GM12878 (cell line): ENCODE measurements at regions not wholly inside any gene's neighbourhood (a gene's known extent, or its start where the extent isn't known, plus 50 kb on each side); places are given as distances from the start of the nearest gene placed in this dataset.

ENCODE experiments used
- ATAC-seq: fragments of 200-7000 bp; cut with Tn5 transposase; 3 replicates; pipeline ENCODE4 v1.9.1; 2020; ENCODE audit warnings: mild to moderate bottlenecking, moderate library complexity
- BruUV-seq: library from RNA; stranded (reverse); fragments of 400-500 nt; replicated peaks from 2 replicates; lab custom pipeline; 2021; lab: Mats Ljungman, UMichigan
- CTCF ChIA-PET: fragments of 300-600 bp; sonication (Branson Sonifier 250); formaldehyde crosslinking; extraction: SDS; loops from one replicate; lab custom pipeline; 2021; ENCODE audit warnings: inconsistent platforms; lab: Yijun Ruan, JAX
- POLR2A ChIA-PET: fragments of 350-600 bp; formaldehyde crosslinking; extraction: SDS; loops from one replicate; lab custom pipeline; 2021; ENCODE audit warnings: inconsistent platforms; lab: Charles Lee
- RAD21 ChIA-PET: fragments of 300-600 bp; sonication (Branson Sonifier 250); formaldehyde crosslinking; loops from one replicate; lab custom pipeline; 2023; ENCODE audit warnings: antibody characterized with exemption; ENCODE audit not compliant: unreplicated experiment; lab: Charles Lee
- SMC1A ChIA-PET: fragments of 300-600 bp; sonication (Branson Sonifier 250); formaldehyde crosslinking; loops from one replicate; lab custom pipeline; 2023; ENCODE audit not compliant: unreplicated experiment, uncharacterized antibody; lab: Charles Lee
- DNase-seq: peaks from one replicate; pipeline ENCODE4 v3.0.0-alpha.2; 2011; ENCODE audit warnings: low read depth, low spot score
- FAIRE-seq: peaks from 3 replicates; lab custom pipeline; 2011; peaks lifted over from hg19 to GRCh38; lab: Jason Lieb, UNC
- H2AFZ ChIP-seq: 2 replicates; pipeline ENCODE4 v1.6.0; 2011; ENCODE audit warnings: low read depth, low read length, control low read depth; ENCODE audit not compliant: control insufficient read depth
- H3K27ac ChIP-seq: 2 replicates; pipeline ENCODE4 v1.5.1; 2011; ENCODE audit warnings: control low read depth; ENCODE audit not compliant: control insufficient read depth, insufficient read depth
- H3K27me3 ChIP-seq, 2 experiments: replicated peaks in 1 of 2; 2 replicates each; pipeline versions ENCODE4 v1.6.0 to v1.6.1; 2011; ENCODE audit warnings: low read length in 1 of 2; ENCODE audit not compliant: control insufficient read depth in 2 of 2, insufficient read depth in 2 of 2
- H3K36me3 ChIP-seq, 2 experiments: 2 replicates each; pipeline ENCODE4 v1.5.1; 2011; ENCODE audit warnings: low read length in 1 of 2; ENCODE audit not compliant: control insufficient read depth in 2 of 2, insufficient read depth in 2 of 2
- H3K4me1 ChIP-seq: 2 replicates; pipeline ENCODE4 v1.6.1; 2011; ENCODE audit warnings: mild to moderate bottlenecking, low read length, moderate library complexity, mixed read lengths; ENCODE audit not compliant: control insufficient read depth, insufficient read depth
- H3K4me2 ChIP-seq: 2 replicates; pipeline ENCODE4 v1.6.0; 2011; ENCODE audit warnings: control low read depth; ENCODE audit not compliant: control insufficient read depth, insufficient read depth
- H3K4me3 ChIP-seq: fragments of 200-600 bp; sonication (generic); 2 replicates; pipeline ENCODE4 v1.5.1; 2016
- H3K79me2 ChIP-seq: 2 replicates; pipeline ENCODE4 v1.6.0; 2011; ENCODE audit warnings: low read length; ENCODE audit not compliant: control insufficient read depth, insufficient read depth
- H3K9ac ChIP-seq: 2 replicates; pipeline ENCODE4 v1.8.0; 2011; ENCODE audit warnings: low read length, control low read depth, mixed read lengths; ENCODE audit not compliant: control insufficient read depth, insufficient read depth
- H3K9me3 ChIP-seq: replicated peaks from 3 replicates; pipeline ENCODE4 v1.5.1; 2011; ENCODE audit warnings: mild to moderate bottlenecking, low read length; ENCODE audit not compliant: control insufficient read depth, insufficient read depth
- H4K20me1 ChIP-seq: 2 replicates; pipeline ENCODE4 v1.6.0; 2011; ENCODE audit not compliant: control insufficient read depth, insufficient read depth
- KLF5 ChIP-seq: fragments of 450-650 bp; IDR thresholded peaks from 2 replicates; pipeline ENCODE4 v1.6.1; 2014; ENCODE audit warnings: mild to moderate bottlenecking; ENCODE audit not compliant: partially characterized antibody
- POU2F2 ChIP-seq: IDR thresholded peaks from 3 replicates; pipeline ENCODE4 v1.6.1; 2011; ENCODE audit warnings: low read depth, mild to moderate bottlenecking, low read length, borderline replicate concordance
- RELA ChIP-seq: fragments of 450-650 bp; IDR thresholded peaks from 2 replicates; pipeline ENCODE4 v1.8.0; 2014; ENCODE audit warnings: borderline replicate concordance; ENCODE audit not compliant: partially characterized antibody
- STAT1 ChIP-seq: fragments of 450-650 bp; conservative IDR thresholded peaks from 2 replicates; pipeline ENCODE4 v1.6.1; 2014; ENCODE audit warnings: antibody characterized with exemption, mild to moderate bottlenecking
- SUZ12 ChIP-seq: fragments of 200-600 bp; sonication (generic); IDR thresholded peaks from one replicate; pipeline ENCODE4 v1.6.1; 2018; ENCODE audit warnings: antibody characterized with exemption, mild to moderate bottlenecking; ENCODE audit not compliant: unreplicated experiment
- TBL1XR1 ChIP-seq: IDR thresholded peaks from 2 replicates; pipeline ENCODE4 v1.6.1; 2012; ENCODE audit warnings: low read depth, low read length, improper control_type of control experiment
- ZBED1 ChIP-seq: IDR thresholded peaks from 2 replicates; pipeline ENCODE4 v1.6.1; 2016; ENCODE audit warnings: borderline replicate concordance
- in situ Hi-C: fragments of 300-500 bp; cut with MboI; formaldehyde crosslinking; loops from 9 replicates; pipeline ENCODE4 v1.14.3; 2018; ENCODE audit warnings: mixed read lengths
- intact Hi-C: fragments of 100-400 bp; cut with micrococcal nuclease; formaldehyde crosslinking; loops from one replicate; pipeline ENCODE4 v1.14.2; 2022; ENCODE audit not compliant: unreplicated experiment
- TF ChIP-seq, protein P1 (sequence below): IDR thresholded peaks from 2 replicates; pipeline ENCODE4 v1.6.1; 2012; ENCODE audit warnings: low read depth, low read length, improper control_type of control experiment
- TF ChIP-seq, protein P2 (sequence below): IDR thresholded peaks from 2 replicates; pipeline ENCODE4 v1.6.1; 2011; ENCODE audit warnings: low read depth, low read length, improper control_type of control experiment, borderline replicate concordance
- TF ChIP-seq, protein P3 (sequence below): fragments of 150-350 bp; IDR thresholded peaks from 2 replicates; pipeline ENCODE4 v1.6.1; 2014; ENCODE audit warnings: mild to moderate bottlenecking, low read depth, low read length

DNA sequence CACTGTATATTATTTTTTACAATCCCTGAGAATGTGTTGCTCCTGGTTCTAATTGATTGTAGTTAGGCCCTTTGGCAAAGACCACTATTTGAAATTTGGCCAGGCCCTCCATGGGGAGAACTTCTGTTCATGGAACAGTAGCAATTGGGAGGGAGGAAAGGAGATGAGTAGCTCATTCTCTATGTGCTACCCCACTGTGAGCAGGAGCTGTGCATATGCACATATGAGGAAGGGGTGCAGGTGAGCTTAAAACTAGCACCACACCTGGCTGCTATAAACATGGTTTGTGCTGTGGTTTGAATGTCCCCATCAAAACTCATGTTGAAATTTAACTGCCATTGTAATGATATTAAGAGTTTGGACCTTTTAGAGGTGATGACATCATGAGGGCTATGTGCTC is 1483.2 kb downstream of the PCDH7 start:
- no peaks in the 10 kb centered on the region for H4K20me1 ChIP-seq
- ChIA-PET RAD21 (no interaction called here), CTCF (no interaction called here), POLR2A (no interaction called here), SMC1A (interaction anchor here (0.7 kb wide), 1 partner anchor 15 kb away, joined by 3 read pairs; no protein-coding TSS in a partner anchor)
- FAIRE-seq, result no peak
- H3K27ac ChIP-seq, result no peak overlapping the region
- no TSS peak for BruUV-seq
- H2AFZ ChIP-seq, result no peak overlapping the region
- no peak for DNase-seq
- H3K79me2 ChIP-seq, result no peaks in the 10 kb centered on the region
- no peaks in the 10 kb centered on the region for H3K27me3 ChIP-seq
- H3K4me1 ChIP-seq, result no peaks in the 10 kb centered on the region
- intact Hi-C loops (no loop called here), in situ Hi-C loops (no loop called here)
- no peak overlapping the region for H3K4me2 ChIP-seq
- no peak overlapping the region for H3K9ac ChIP-seq
- ATAC-seq, result no peak
- no peaks in the 10 kb centered on the region for H3K9me3 ChIP-seq
- H3K36me3 ChIP-seq, result no peaks in the 10 kb centered on the region
- no peak overlapping the region for H3K4me3 ChIP-seq
- no peak for TF ChIP-seq STAT1
- TF ChIP-seq, protein P1, sequence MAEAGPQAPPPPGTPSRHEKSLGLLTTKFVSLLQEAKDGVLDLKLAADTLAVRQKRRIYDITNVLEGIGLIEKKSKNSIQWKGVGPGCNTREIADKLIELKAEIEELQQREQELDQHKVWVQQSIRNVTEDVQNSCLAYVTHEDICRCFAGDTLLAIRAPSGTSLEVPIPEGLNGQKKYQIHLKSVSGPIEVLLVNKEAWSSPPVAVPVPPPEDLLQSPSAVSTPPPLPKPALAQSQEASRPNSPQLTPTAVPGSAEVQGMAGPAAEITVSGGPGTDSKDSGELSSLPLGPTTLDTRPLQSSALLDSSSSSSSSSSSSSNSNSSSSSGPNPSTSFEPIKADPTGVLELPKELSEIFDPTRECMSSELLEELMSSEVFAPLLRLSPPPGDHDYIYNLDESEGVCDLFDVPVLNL, result no peak
- TF ChIP-seq KLF5, result no peak
- no peak for TF ChIP-seq TBL1XR1
- no peak for TF ChIP-seq POU2F2
- TF ChIP-seq, protein P2, sequence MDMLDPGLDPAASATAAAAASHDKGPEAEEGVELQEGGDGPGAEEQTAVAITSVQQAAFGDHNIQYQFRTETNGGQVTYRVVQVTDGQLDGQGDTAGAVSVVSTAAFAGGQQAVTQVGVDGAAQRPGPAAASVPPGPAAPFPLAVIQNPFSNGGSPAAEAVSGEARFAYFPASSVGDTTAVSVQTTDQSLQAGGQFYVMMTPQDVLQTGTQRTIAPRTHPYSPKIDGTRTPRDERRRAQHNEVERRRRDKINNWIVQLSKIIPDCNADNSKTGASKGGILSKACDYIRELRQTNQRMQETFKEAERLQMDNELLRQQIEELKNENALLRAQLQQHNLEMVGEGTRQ, result no peak
- no peak for TF ChIP-seq ZBED1
- TF ChIP-seq, protein P3, sequence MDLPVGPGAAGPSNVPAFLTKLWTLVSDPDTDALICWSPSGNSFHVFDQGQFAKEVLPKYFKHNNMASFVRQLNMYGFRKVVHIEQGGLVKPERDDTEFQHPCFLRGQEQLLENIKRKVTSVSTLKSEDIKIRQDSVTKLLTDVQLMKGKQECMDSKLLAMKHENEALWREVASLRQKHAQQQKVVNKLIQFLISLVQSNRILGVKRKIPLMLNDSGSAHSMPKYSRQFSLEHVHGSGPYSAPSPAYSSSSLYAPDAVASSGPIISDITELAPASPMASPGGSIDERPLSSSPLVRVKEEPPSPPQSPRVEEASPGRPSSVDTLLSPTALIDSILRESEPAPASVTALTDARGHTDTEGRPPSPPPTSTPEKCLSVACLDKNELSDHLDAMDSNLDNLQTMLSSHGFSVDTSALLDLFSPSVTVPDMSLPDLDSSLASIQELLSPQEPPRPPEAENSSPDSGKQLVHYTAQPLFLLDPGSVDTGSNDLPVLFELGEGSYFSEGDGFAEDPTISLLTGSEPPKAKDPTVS, result no peak
- no peak for TF ChIP-seq SUZ12
- TF ChIP-seq RELA, result no peak
